SK-N-SH (cell line): ENCODE measurements at regions not wholly inside any gene's neighbourhood (a gene's known extent, or its start where the extent isn't known, plus 50 kb on each side); places are given as distances from the start of the nearest gene placed in this dataset.

ENCODE experiments used
- CTCF ChIA-PET: fragments of 300-600, 350-600 bp; formaldehyde crosslinking; extraction: SDS; loops from one replicate; lab custom pipeline; 2021; lab: Yijun Ruan, JAX
- POLR2A ChIA-PET: fragments of 350-600 bp; sonication (Branson Sonifier 250); formaldehyde crosslinking; extraction: SDS; loops from one replicate; lab custom pipeline; 2020; ENCODE audit warnings: antibody characterized with exemption, inconsistent platforms; lab: Yijun Ruan, JAX
- DNase-seq: peaks from one replicate; pipeline ENCODE4 v3.0.0; 2012
- H2AFZ ChIP-seq: fragments of 200-600 bp; sonication (generic); 2 replicates; pipeline ENCODE4 v1.8.1; 2016; ENCODE audit warnings: antibody characterized with exemption, mild to moderate bottlenecking, low read depth
- H3F3A ChIP-seq: fragments of 200-600 bp; sonication (generic); replicated peaks from 2 replicates; pipeline ENCODE3; 2016; ENCODE audit warnings: antibody characterized with exemption, mild to moderate bottlenecking; ENCODE audit not compliant: insufficient read depth
- H3K27ac ChIP-seq, 2 experiments: fragments of 200-500 bp in 1 of 2; fragments of 200-600 bp in 1 of 2; sonication (Bioruptor generic) in 1 of 2; sonication (generic), shearing (Covaris generic) in 1 of 2; 2 replicates each; pipeline versions ENCODE4 v1.5.1 to v1.6.1; 2014 to 2016; ENCODE audit warnings: low read depth in 2 of 2, inconsistent platforms in 1 of 2, low read length in 1 of 2, mild to moderate bottlenecking in 1 of 2, mixed read lengths in 1 of 2
- H3K27me3 ChIP-seq: fragments of 200-600 bp; sonication (generic), shearing (Covaris generic); 2 replicates; pipeline ENCODE4 v1.6.1; 2016; ENCODE audit warnings: mixed run types; ENCODE audit not compliant: insufficient read depth
- H3K36me3 ChIP-seq, 2 experiments: fragments of 200-500 bp in 1 of 2; fragments of 200-600 bp in 1 of 2; sonication (Bioruptor generic) in 1 of 2; sonication (generic) in 1 of 2; replicated peaks in 1 of 2; 2 replicates each; pipeline versions ENCODE3 to v1.5.1; 2014 to 2016; ENCODE audit warnings: low read length in 1 of 2, mild to moderate bottlenecking in 1 of 2; ENCODE audit not compliant: insufficient read depth in 2 of 2, control insufficient read depth in 1 of 2
- H3K4me1 ChIP-seq, 2 experiments: fragments of 200-500 bp in 1 of 2; fragments of 200-600 bp in 1 of 2; sonication (Bioruptor generic) in 1 of 2; sonication (generic), shearing (Covaris generic) in 1 of 2; 2 replicates each; pipeline versions ENCODE4 v1.5.1 to v1.6.1; 2014 to 2016; ENCODE audit warnings: low read depth in 1 of 2, low read length in 1 of 2, mixed run types in 1 of 2; ENCODE audit not compliant: insufficient read depth in 2 of 2, control insufficient read depth in 1 of 2
- H3K4me2 ChIP-seq: fragments of 200-600 bp; sonication (generic), shearing (Covaris generic); 2 replicates; pipeline ENCODE4 v1.6.1; 2017; ENCODE audit warnings: mixed run types
- H3K4me3 ChIP-seq, 2 experiments: fragments of 200-500 bp in 1 of 2; fragments of 200-600 bp in 1 of 2; sonication (Bioruptor generic) in 1 of 2; sonication (generic), shearing (Covaris generic) in 1 of 2; 2 replicates each; pipeline versions ENCODE4 v1.5.1 to v1.8.1; 2014 to 2016; ENCODE audit warnings: low read depth in 2 of 2, inconsistent platforms in 1 of 2, low read length in 1 of 2, mild to moderate bottlenecking in 1 of 2, mixed read lengths in 1 of 2, moderate library complexity in 1 of 2
- H3K79me2 ChIP-seq: fragments of 200-600 bp; sonication (generic); 2 replicates; pipeline ENCODE4 v1.8.1; 2017; ENCODE audit warnings: mild to moderate bottlenecking; ENCODE audit not compliant: insufficient read depth
- H3K9ac ChIP-seq: fragments of 200-600 bp; sonication (generic); 2 replicates; pipeline ENCODE4 v1.6.1; 2017; ENCODE audit warnings: mixed run types
- H3K9me2 ChIP-seq: fragments of 200-600 bp; sonication (generic); 2 replicates; pipeline ENCODE4 v1.6.1; 2017; ENCODE audit warnings: mixed run types
- H3K9me3 ChIP-seq: fragments of 200-600 bp; sonication (generic); 2 replicates; pipeline ENCODE4 v1.6.1; 2017; ENCODE audit warnings: mixed run types, mild to moderate bottlenecking, moderate library complexity
- H4K20me1 ChIP-seq: fragments of 200-600 bp; sonication (generic); 2 replicates; pipeline ENCODE4 v1.6.1; 2017; ENCODE audit warnings: mild to moderate bottlenecking, mixed run types; ENCODE audit not compliant: insufficient read depth
- CHD2 ChIP-seq: fragments of 150-350 bp; IDR thresholded peaks from 2 replicates; pipeline ENCODE4 v1.6.1; 2018; ENCODE audit warnings: low read length; ENCODE audit not compliant: partially characterized antibody
- ELF1 ChIP-seq: IDR thresholded peaks from 2 replicates; pipeline ENCODE4 v1.4.0; 2012
- EP300 ChIP-seq, 2 experiments: IDR thresholded peaks; 2 replicates each; pipeline versions ENCODE4 v1.4.0 to v1.6.1; 2012; ENCODE audit warnings: borderline replicate concordance in 1 of 2, low read depth in 1 of 2, low read length in 1 of 2
- EZH2phosphoT487 ChIP-seq: fragments of 200-600 bp; sonication (generic); IDR thresholded peaks from 2 replicates; pipeline ENCODE4 v1.6.1; 2017; ENCODE audit warnings: low read depth, mixed run types, mild to moderate bottlenecking, antibody characterized with exemption, moderate library complexity, borderline replicate concordance
- FOSL2 ChIP-seq: IDR thresholded peaks from 2 replicates; pipeline ENCODE4 v1.4.0; 2012; ENCODE audit warnings: low read depth, mild to moderate bottlenecking, moderate library complexity, borderline replicate concordance
- FOXJ3 ChIP-seq: sonication (generic); formaldehyde crosslinking; IDR thresholded peaks from 2 replicates; pipeline ENCODE4 v1.5.1; 2020; ENCODE audit warnings: mild to moderate bottlenecking, missing genetic modification reagents
- FOXM1 ChIP-seq: IDR thresholded peaks from 2 replicates; pipeline ENCODE4 v1.4.0; 2012; ENCODE audit warnings: low read depth, mild to moderate bottlenecking
- GABPA ChIP-seq: IDR thresholded peaks from 2 replicates; pipeline ENCODE4 v1.4.0; 2012; ENCODE audit warnings: low read depth, mild to moderate bottlenecking
- GATA2 ChIP-seq: sonication (generic); formaldehyde crosslinking; IDR thresholded peaks from 2 replicates; pipeline ENCODE4 v1.5.0; 2020; ENCODE audit warnings: mild to moderate bottlenecking, missing genetic modification reagents
- JUND ChIP-seq: IDR thresholded peaks from 2 replicates; pipeline ENCODE4 v1.4.0; 2012
- NRF1 ChIP-seq: IDR thresholded peaks from 2 replicates; pipeline ENCODE4 v1.6.1; 2012; ENCODE audit warnings: low read depth, mild to moderate bottlenecking, low read length
- POLR2AphosphoS5 ChIP-seq: IDR thresholded peaks from 2 replicates; pipeline ENCODE4 v1.6.1; 2012; ENCODE audit warnings: low read depth, low read length
- RAD21 ChIP-seq: IDR thresholded peaks from 2 replicates; pipeline ENCODE4 v1.6.1; 2012; ENCODE audit warnings: mild to moderate bottlenecking, low read length
- RCOR1 ChIP-seq: fragments of 150-350 bp; IDR thresholded peaks from 2 replicates; pipeline ENCODE4 v1.6.1; 2017; ENCODE audit warnings: antibody characterized with exemption, low read length
- RFX5 ChIP-seq: IDR thresholded peaks from 2 replicates; pipeline ENCODE4 v1.6.1; 2012; ENCODE audit warnings: mild to moderate bottlenecking, improper control_type of control experiment, low read length
- RXRA ChIP-seq: IDR thresholded peaks from 2 replicates; pipeline ENCODE4 v1.4.0; 2012; ENCODE audit warnings: low read depth, mild to moderate bottlenecking, borderline replicate concordance
- SMC3 ChIP-seq: IDR thresholded peaks from 2 replicates; pipeline ENCODE4 v1.6.1; 2012; ENCODE audit warnings: low read depth, low read length, improper control_type of control experiment
- TAF1 ChIP-seq: IDR thresholded peaks from 2 replicates; pipeline ENCODE4 v1.6.1; 2012; ENCODE audit warnings: low read depth, mild to moderate bottlenecking, low read length, moderate library complexity, borderline replicate concordance
- TCF12 ChIP-seq: IDR thresholded peaks from 2 replicates; pipeline ENCODE4 v1.4.0; 2012
- WGBS: methylation state at CpG from one replicate; pipeline ENCODE4 v1.1.6; 2017; ENCODE audit warnings: low lambda C conversion rate; 5-methylcytosine and 5-hydroxymethylcytosine counted together
- TF ChIP-seq, protein P1 (sequence below): IDR thresholded peaks from 2 replicates; pipeline ENCODE4; 2012
- TF ChIP-seq, protein P2 (sequence below): fragments of 150-350 bp; IDR thresholded peaks from 2 replicates; pipeline ENCODE4 v1.6.1; 2017; ENCODE audit warnings: antibody characterized with exemption, low read length, low read depth, borderline replicate concordance

DNA sequence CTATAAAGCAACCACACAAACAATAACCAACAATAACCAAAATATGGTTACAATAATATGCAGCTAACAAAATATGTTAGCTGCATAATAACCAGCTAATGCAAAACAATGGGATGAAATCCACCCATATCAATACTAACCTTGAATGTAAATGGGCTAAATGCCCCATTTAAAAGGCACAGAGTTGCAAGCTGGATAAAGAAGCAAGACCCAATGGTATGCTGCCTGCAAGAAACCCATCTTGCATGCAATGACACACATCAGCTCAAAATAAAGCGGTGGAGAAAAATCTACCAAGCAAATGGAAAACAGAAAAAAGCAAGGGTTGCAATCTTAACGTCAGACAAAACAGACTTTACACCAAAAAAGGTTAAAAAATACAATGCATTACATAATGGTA, 316.5 kb upstream of the NR5A2 start:
- Histone ChIP-seq H3K27me3 (no peaks in the 10 kb centered on the region), H3K9ac (no peak overlapping the region), H2AFZ (no peak overlapping the region), H4K20me1 (no peaks in the 10 kb centered on the region), H3K27ac (no peak overlapping the region), H3K9me3 (no peaks in the 10 kb centered on the region), H3K9me2 (no peaks in the 10 kb centered on the region), H3K4me3 (no peak overlapping the region), H3K36me3 (no peaks in the 10 kb centered on the region), H3F3A (no peaks in the 10 kb centered on the region), H3K4me2 (no peak overlapping the region), H3K4me1 (no peaks in the 10 kb centered on the region), H3K79me2 (no peaks in the 10 kb centered on the region)
- WGBS, result 23% methylated on average over 2 of the region's 2 CpGs
- no peak for DNase-seq
- POLR2A ChIA-PET, result no interaction called here
- CTCF ChIA-PET, result interaction anchor here (0.6 kb wide), 1 partner anchor 799 kb away, joined by 3 read pairs; no protein-coding TSS in a partner anchor
- TF ChIP-seq TAF1 (no peak), GABPA (no peak), NRF1 (no peak), RCOR1 (no peak), POLR2AphosphoS5 (no peak), GATA2 (CRISPR knock-in tag) (no peak), FOXM1 (no peak), SMC3 (no peak), EZH2phosphoT487 (no peak), JUND (no peak), TCF12 (no peak), RFX5 (no peak), EP300 (IDR thresholded peaks at IDR 0.05; ENCODE audit: borderline replicate concordance in 1 of 2, low read depth in 1 of 2, low read length in 1 of 2) (no peak)
- TF ChIP-seq, protein P1, sequence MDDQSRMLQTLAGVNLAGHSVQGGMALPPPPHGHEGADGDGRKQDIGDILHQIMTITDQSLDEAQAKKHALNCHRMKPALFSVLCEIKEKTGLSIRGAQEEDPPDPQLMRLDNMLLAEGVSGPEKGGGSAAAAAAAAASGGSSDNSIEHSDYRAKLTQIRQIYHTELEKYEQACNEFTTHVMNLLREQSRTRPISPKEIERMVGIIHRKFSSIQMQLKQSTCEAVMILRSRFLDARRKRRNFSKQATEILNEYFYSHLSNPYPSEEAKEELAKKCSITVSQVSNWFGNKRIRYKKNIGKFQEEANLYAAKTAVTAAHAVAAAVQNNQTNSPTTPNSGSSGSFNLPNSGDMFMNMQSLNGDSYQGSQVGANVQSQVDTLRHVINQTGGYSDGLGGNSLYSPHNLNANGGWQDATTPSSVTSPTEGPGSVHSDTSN, result no peak
- TF ChIP-seq, protein P2, sequence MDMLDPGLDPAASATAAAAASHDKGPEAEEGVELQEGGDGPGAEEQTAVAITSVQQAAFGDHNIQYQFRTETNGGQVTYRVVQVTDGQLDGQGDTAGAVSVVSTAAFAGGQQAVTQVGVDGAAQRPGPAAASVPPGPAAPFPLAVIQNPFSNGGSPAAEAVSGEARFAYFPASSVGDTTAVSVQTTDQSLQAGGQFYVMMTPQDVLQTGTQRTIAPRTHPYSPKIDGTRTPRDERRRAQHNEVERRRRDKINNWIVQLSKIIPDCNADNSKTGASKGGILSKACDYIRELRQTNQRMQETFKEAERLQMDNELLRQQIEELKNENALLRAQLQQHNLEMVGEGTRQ, result no peak

DNA sequence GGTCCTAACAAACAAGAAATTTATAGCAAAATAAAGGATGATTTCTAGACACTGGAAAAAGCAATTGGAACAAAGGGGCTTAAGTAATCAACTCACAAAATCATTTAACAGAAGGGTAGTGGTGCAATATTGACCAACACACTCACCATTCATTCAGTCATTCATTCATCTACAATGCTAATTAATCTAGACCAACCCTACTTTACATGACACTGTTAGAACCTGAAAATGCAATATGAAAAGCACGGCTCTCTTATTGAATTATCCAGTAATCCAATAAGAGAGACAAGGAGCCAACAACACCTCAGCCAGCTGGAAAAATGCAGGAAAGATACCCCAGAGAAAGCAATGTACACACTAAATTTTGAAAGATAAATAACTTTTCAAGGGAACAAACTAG, 310.8 kb upstream of the NR5A2 start:
- H3F3A ChIP-seq, result no peaks in the 10 kb centered on the region
- no peak overlapping the region for H3K27ac ChIP-seq
- no peak overlapping the region for H3K9ac ChIP-seq
- TF ChIP-seq GATA2 (CRISPR knock-in tag) (no peak), TCF12 (no peak), RXRA (no peak), TAF1 (no peak), ELF1 (no peak), CHD2 (no peak), FOSL2 (no peak), RAD21 (no peak), FOXJ3 (CRISPR knock-in tag) (no peak), SMC3 (no peak)
- TF ChIP-seq, protein P1, result no peak
- no peaks in the 10 kb centered on the region for H3K27me3 ChIP-seq
- H3K4me2 ChIP-seq, result no peak overlapping the region
- H3K9me3 ChIP-seq, result no peaks in the 10 kb centered on the region
- no peaks in the 10 kb centered on the region for H3K9me2 ChIP-seq
- no peaks in the 10 kb centered on the region for H4K20me1 ChIP-seq
- 13% methylated on average over 1 of the region's 1 CpG for WGBS
- no peak for DNase-seq
- POLR2A ChIA-PET, result no interaction called here
- no peak overlapping the region for H2AFZ ChIP-seq
- H3K79me2 ChIP-seq, result no peaks in the 10 kb centered on the region
- CTCF ChIA-PET, result no interaction called here
- no peak overlapping the region for H3K4me3 ChIP-seq
- no peaks in the 10 kb centered on the region for H3K4me1 ChIP-seq
- no peaks in the 10 kb centered on the region for H3K36me3 ChIP-seq
